AG08396 (cell line): ENCODE measurements at regions not wholly inside any gene's neighbourhood (a gene's known extent, or its start where the extent isn't known, plus 50 kb on each side); places are given as distances from the start of the nearest gene placed in this dataset.
"Not testable (repeated sequence)": the region's sequence is repeated elsewhere in the genome, so short reads cannot be mapped to it uniquely, and the experiment has no call there.

Experiments used
- DNase-seq: peaks from one replicate; pipeline ENCODE4 v3.0.0; 2012; ENCODE audit warnings: low spot score, mixed read lengths

GRCh38 chr13:109274188-109274821 is 512.1 kb downstream of the IRS2 start:
- peak; percentile 59 for DNase-seq

- no peak for DNase-seq
These were observed 513.0 kb downstream of the IRS2 start for GRCh38 chr13:109273326-109273751.

GRCh38 chr13:109272595-109273325 is 513.6 kb downstream of the IRS2 start:
- no peak for DNase-seq

- no peak for DNase-seq
These were observed 514.5 kb downstream of the IRS2 start for GRCh38 chr13:109271555-109272541.

GRCh38 chr13:109271061-109271460 is 515.3 kb downstream of the IRS2 start:
- DNase-seq, result no peak

GRCh38 chr13:109269381-109269780 is 517.0 kb downstream of the IRS2 start:
- not testable (repeated sequence) for DNase-seq

GRCh38 chr13:109268492-109268891 is 517.9 kb downstream of the IRS2 start:
- not testable (repeated sequence) for DNase-seq

- DNase-seq, result not testable (repeated sequence)
These were observed 519.0 kb downstream of the IRS2 start for GRCh38 chr13:109267400-109267799.

GRCh38 chr13:109265438-109265742 is 521.0 kb downstream of the IRS2 start:
- not testable (repeated sequence) for DNase-seq

- DNase-seq, result not testable (repeated sequence)
These were observed 521.6 kb downstream of the IRS2 start for GRCh38 chr13:109264603-109265437.

GRCh38 chr13:109257761-109258157 is 528.6 kb downstream of the IRS2 start:
- DNase-seq, result not testable (repeated sequence)
